Endothelial cell of umbilical vein (primary cell): ENCODE measurements at regions not wholly inside any gene's neighbourhood (a gene's known extent, or its start where the extent isn't known, plus 50 kb on each side); places are given as distances from the start of the nearest gene placed in this dataset.

Source experiments
- BruUV-seq: library from RNA; stranded (reverse); fragments of 400-500 nt; replicated peaks from 2 replicates; lab custom pipeline; 2021; lab: Mats Ljungman, UMichigan
- CTCF ChIA-PET: fragments of 300-600, 350-600 bp; sonication (Branson Sonifier 250); formaldehyde crosslinking; loops from one replicate; lab custom pipeline; 2021; ENCODE audit warnings: antibody characterized with exemption, inconsistent platforms; lab: Charles Lee
- POLR2A ChIA-PET: fragments of 300-600, 350-600 bp; sonication (Branson Sonifier 250); formaldehyde crosslinking; loops from one replicate; lab custom pipeline; 2021; ENCODE audit warnings: antibody characterized with exemption, inconsistent platforms; lab: Charles Lee
- DNase-seq: peaks from one replicate; pipeline ENCODE4 v3.0.0-alpha.2; 2011; ENCODE audit warnings: low read depth, low spot score
- FAIRE-seq: peaks from 2 replicates; lab custom pipeline; 2011; peaks lifted over from hg19 to GRCh38; lab: Jason Lieb, UNC
- H2AFZ ChIP-seq: 2 replicates; pipeline ENCODE4 v1.6.0; 2012; ENCODE audit warnings: low read depth, low read length, control low read depth, inconsistent platforms
- H3K27ac ChIP-seq: 2 replicates; pipeline ENCODE4 v1.5.1; 2011; ENCODE audit warnings: low read depth, mild to moderate bottlenecking, control low read depth, low read length, moderate library complexity; ENCODE audit not compliant: insufficient read depth
- H3K27me3 ChIP-seq, 2 experiments: 2 replicates each; pipeline versions ENCODE4 v1.6.0 to v1.6.1; 2011; ENCODE audit warnings: low read length in 2 of 2, mixed read lengths in 1 of 2; ENCODE audit not compliant: control insufficient read depth in 2 of 2, insufficient read depth in 2 of 2
- H3K36me3 ChIP-seq, 2 experiments: 2 replicates in 1 of 2; 3 replicates in 1 of 2; pipeline ENCODE4 v1.5.1; 2011; ENCODE audit warnings: low read length in 2 of 2, mild to moderate bottlenecking in 1 of 2, moderate library complexity in 1 of 2; ENCODE audit not compliant: control insufficient read depth in 2 of 2, insufficient read depth in 2 of 2; ENCODE audit errors: extremely low read depth in 1 of 2
- H3K4me1 ChIP-seq: 3 replicates; pipeline ENCODE4 v1.5.1; 2011; ENCODE audit warnings: mild to moderate bottlenecking, low read length; ENCODE audit not compliant: control insufficient read depth, insufficient read depth; ENCODE audit errors: extremely low read depth
- H3K4me2 ChIP-seq: 2 replicates; pipeline ENCODE4 v1.6.1; 2011; ENCODE audit warnings: low read length, control low read depth, mixed read lengths; ENCODE audit not compliant: insufficient read depth
- H3K4me3 ChIP-seq, 3 experiments: fragments of 200-600 bp in 1 of 3; sonication (generic), shearing (Covaris generic) in 1 of 3; replicated peaks in 1 of 3; 2 replicates each; pipeline ENCODE4 v1.5.1; 2011 to 2016; ENCODE audit warnings: control low read depth in 3 of 3, low read length in 3 of 3, mild to moderate bottlenecking in 2 of 3, inconsistent platforms in 1 of 3, low read depth in 1 of 3, moderate library complexity in 1 of 3; ENCODE audit not compliant: insufficient read depth in 1 of 3
- H3K79me2 ChIP-seq: 2 replicates; pipeline ENCODE4 v1.6.0; 2012; ENCODE audit warnings: low read length, inconsistent platforms; ENCODE audit not compliant: control insufficient read depth, insufficient read depth
- H3K9ac ChIP-seq: replicated peaks from 2 replicates; pipeline ENCODE3; 2011; ENCODE audit warnings: low read length, control low read depth; ENCODE audit not compliant: insufficient read depth; ENCODE audit errors: extremely low read depth
- H3K9me1 ChIP-seq: replicated peaks from 3 replicates; pipeline ENCODE4 v1.6.0; 2011; ENCODE audit warnings: mild to moderate bottlenecking, low read length; ENCODE audit not compliant: control insufficient read depth, insufficient read depth; ENCODE audit errors: extremely low read depth
- H3K9me3 ChIP-seq: replicated peaks from 2 replicates; pipeline ENCODE4 v1.5.1; 2012; ENCODE audit warnings: low read length, inconsistent platforms; ENCODE audit not compliant: control insufficient read depth, insufficient read depth
- H4K20me1 ChIP-seq: replicated peaks from 2 replicates; pipeline ENCODE3; 2011; ENCODE audit warnings: mild to moderate bottlenecking, low read length; ENCODE audit not compliant: control insufficient read depth, insufficient read depth; ENCODE audit errors: extremely low read depth
- EZH2 ChIP-seq: IDR thresholded peaks from 2 replicates; pipeline ENCODE4 v1.6.1; 2012; ENCODE audit warnings: borderline replicate concordance, low read depth, mild to moderate bottlenecking, moderate library complexity, low read length, inconsistent platforms; ENCODE audit not compliant: severe bottlenecking
- FOS ChIP-seq: IDR thresholded peaks from 2 replicates; pipeline ENCODE4 v1.6.1; 2011; ENCODE audit warnings: mild to moderate bottlenecking, low read length, moderate library complexity, borderline replicate concordance; ENCODE audit not compliant: insufficient read depth
- GATA2 ChIP-seq: IDR thresholded peaks from 2 replicates; pipeline ENCODE4 v1.7.0; 2011; ENCODE audit warnings: low read depth, mild to moderate bottlenecking, moderate library complexity, mixed read lengths, low read length; ENCODE audit not compliant: insufficient read length, insufficient read depth
- JUN ChIP-seq: IDR thresholded peaks from 2 replicates; pipeline ENCODE4 v1.6.1; 2011; ENCODE audit warnings: borderline replicate concordance, low read depth; ENCODE audit not compliant: insufficient read length, insufficient read depth
- MYC ChIP-seq: IDR thresholded peaks from one replicate; pipeline ENCODE4 v1.6.1; 2011; ENCODE audit warnings: mild to moderate bottlenecking, low read depth, low read length
- POLR2A ChIP-seq: IDR thresholded peaks from 2 replicates; pipeline ENCODE4 v1.6.1; 2012; ENCODE audit warnings: low read depth, mild to moderate bottlenecking, control low read depth, low read length
- POLR2AphosphoS5 ChIP-seq: IDR thresholded peaks from 2 replicates; pipeline ENCODE4 v1.6.1; 2012; ENCODE audit warnings: low read depth, mild to moderate bottlenecking, control low read depth, low read length, moderate library complexity; ENCODE audit not compliant: insufficient read depth
- dilution Hi-C: fragments of 300-500 bp; cut with MboI; formaldehyde crosslinking; loops from one replicate; pipeline ENCODE4 v1.15.0; 2019; ENCODE audit warnings: low sequenced_read_pairs; ENCODE audit not compliant: extremely low pct_ligation_motif_present
- intact Hi-C: fragments of 100-400 bp; cut with micrococcal nuclease; formaldehyde crosslinking; loops from one replicate; pipeline ENCODE4 v1.10.0; 2022
- TF ChIP-seq, protein P1 (sequence below), 2 donors: IDR thresholded peaks; 1 replicate in 1 of 2; 2 replicates in 1 of 2; pipeline ENCODE4 v1.5.1; 2011; ENCODE audit warnings: low read length in 2 of 2, mild to moderate bottlenecking in 2 of 2, moderate library complexity in 2 of 2, control low read depth in 1 of 2, inconsistent platforms in 1 of 2, low read depth in 1 of 2; ENCODE audit not compliant: insufficient read depth in 1 of 2; ENCODE audit errors: extremely low read depth in 1 of 2
- TF ChIP-seq, protein P2 (sequence below): IDR thresholded peaks from 2 replicates; pipeline ENCODE4 v1.6.1; 2011; ENCODE audit not compliant: insufficient read depth, insufficient read length

DNA sequence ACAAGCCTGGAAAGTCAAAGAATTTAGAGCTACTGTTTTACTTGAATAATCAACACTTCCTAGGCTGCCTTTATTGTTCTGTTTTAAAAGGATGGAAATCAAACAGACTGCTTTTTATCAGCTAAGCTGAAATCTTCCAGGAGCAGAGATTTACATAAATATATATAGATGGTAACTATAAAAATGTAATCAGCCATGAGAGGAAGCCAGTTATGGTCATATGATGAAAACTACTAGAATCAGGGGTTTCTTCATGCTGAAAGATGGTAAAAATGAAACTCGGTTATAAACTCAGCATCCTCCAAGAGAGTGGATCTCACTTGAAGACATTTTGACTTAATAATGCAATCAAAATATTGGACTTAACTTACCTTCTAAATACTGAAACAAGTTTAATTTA is 413.0 kb downstream of the GXYLT1 start:
- H2AFZ ChIP-seq, result no peak overlapping the region

DNA sequence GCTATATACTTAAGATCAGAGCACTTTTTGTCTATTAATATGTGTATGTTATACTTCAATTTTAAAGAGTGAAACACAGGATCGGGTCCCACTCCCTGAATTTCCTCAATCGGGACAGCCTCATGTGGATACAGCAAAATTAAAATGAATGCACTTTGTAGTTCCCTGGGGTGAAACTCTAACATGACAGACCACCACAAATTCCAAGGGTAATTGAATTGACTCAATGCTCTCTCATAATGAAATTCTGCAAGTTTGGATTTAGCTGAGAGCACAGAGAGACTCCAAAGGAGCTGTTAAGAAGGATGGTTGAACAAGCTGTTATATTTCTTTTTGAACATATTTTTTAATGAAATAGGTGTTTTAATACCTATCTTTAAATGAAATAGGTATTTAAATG is 413.6 kb downstream of the GXYLT1 start:
- H3K4me3 ChIP-seq, result no peak overlapping the region
- no peaks in the 10 kb centered on the region for H3K4me1 ChIP-seq
- H3K9ac ChIP-seq, result no peak overlapping the region
- H3K79me2 ChIP-seq, result no peaks in the 10 kb centered on the region
- FAIRE-seq, result no peak
- H3K9me3 ChIP-seq, result no peaks in the 10 kb centered on the region
- H3K27ac ChIP-seq, result no peak overlapping the region
- intact Hi-C loops, result no loop called here
- H4K20me1 ChIP-seq, result no peaks in the 10 kb centered on the region
- H2AFZ ChIP-seq, result no peak overlapping the region
- H3K9me1 ChIP-seq, result no peaks in the 10 kb centered on the region
- no peak overlapping the region for H3K4me2 ChIP-seq
- no TSS peak for BruUV-seq
- ChIA-PET POLR2A (interaction anchor here (0.5 kb wide), 1 partner anchor 252 kb away, joined by 3 read pairs; no protein-coding TSS in a partner anchor), CTCF (interaction anchor here (1.8 to 2.6 kb wide), 2 partner anchors 12 to 293 kb away, joined by 8 to 11 read pairs; no protein-coding TSS in a partner anchor)
- dilution Hi-C loops, result no loop called here
- TF ChIP-seq GATA2 (no peak), POLR2AphosphoS5 (no peak), MYC (no peak), EZH2 (no peak), POLR2A (no peak), JUN (no peak), FOS (no peak)
- TF ChIP-seq, protein P1, sequence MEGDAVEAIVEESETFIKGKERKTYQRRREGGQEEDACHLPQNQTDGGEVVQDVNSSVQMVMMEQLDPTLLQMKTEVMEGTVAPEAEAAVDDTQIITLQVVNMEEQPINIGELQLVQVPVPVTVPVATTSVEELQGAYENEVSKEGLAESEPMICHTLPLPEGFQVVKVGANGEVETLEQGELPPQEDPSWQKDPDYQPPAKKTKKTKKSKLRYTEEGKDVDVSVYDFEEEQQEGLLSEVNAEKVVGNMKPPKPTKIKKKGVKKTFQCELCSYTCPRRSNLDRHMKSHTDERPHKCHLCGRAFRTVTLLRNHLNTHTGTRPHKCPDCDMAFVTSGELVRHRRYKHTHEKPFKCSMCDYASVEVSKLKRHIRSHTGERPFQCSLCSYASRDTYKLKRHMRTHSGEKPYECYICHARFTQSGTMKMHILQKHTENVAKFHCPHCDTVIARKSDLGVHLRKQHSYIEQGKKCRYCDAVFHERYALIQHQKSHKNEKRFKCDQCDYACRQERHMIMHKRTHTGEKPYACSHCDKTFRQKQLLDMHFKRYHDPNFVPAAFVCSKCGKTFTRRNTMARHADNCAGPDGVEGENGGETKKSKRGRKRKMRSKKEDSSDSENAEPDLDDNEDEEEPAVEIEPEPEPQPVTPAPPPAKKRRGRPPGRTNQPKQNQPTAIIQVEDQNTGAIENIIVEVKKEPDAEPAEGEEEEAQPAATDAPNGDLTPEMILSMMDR (IDR thresholded peaks at IDR 0.05; ENCODE audit: extremely low read depth in 1 of 2, insufficient read depth in 1 of 2, low read depth in 1 of 2, low read length in 2 of 2), result no peak
- TF ChIP-seq, protein P2, sequence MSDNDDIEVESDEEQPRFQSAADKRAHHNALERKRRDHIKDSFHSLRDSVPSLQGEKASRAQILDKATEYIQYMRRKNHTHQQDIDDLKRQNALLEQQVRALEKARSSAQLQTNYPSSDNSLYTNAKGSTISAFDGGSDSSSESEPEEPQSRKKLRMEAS, result no peak
- H3K36me3 ChIP-seq, result no peaks in the 10 kb centered on the region
- no peaks in the 10 kb centered on the region for H3K27me3 ChIP-seq
- DNase-seq, result no peak

More for the DNA sequence above, 413.0 kb downstream of the GXYLT1 start:
- no peak overlapping the region for H3K9ac ChIP-seq
- no peaks in the 10 kb centered on the region for H3K4me1 ChIP-seq
- no peaks in the 10 kb centered on the region for H3K79me2 ChIP-seq
- H4K20me1 ChIP-seq, result no peaks in the 10 kb centered on the region
- ChIA-PET POLR2A (interaction anchor here (0.5 kb wide), 1 partner anchor 252 kb away, joined by 3 read pairs; no protein-coding TSS in a partner anchor), CTCF (interaction anchor here (1.3 to 2.6 kb wide), 3 partner anchors 11 to 292 kb away, joined by 4 to 11 read pairs (median 8); no protein-coding TSS in a partner anchor)
- H3K27ac ChIP-seq, result no peak overlapping the region
- TF ChIP-seq MYC (no peak), POLR2A (no peak), JUN (no peak), GATA2 (no peak), EZH2 (no peak), POLR2AphosphoS5 (no peak)
- TF ChIP-seq, protein P2, result no peak
- dilution Hi-C loops, result no loop called here
- H3K27me3 ChIP-seq, result no peaks in the 10 kb centered on the region
- H3K9me1 ChIP-seq, result no peaks in the 10 kb centered on the region
- no peak for DNase-seq
- intact Hi-C loops, result no loop called here
- no peaks in the 10 kb centered on the region for H3K9me3 ChIP-seq
- no peak overlapping the region for H3K4me2 ChIP-seq
- no peak overlapping the region for H3K4me3 ChIP-seq
- no peaks in the 10 kb centered on the region for H3K36me3 ChIP-seq
- no TSS peak for BruUV-seq
- FAIRE-seq, result no peak
